PC-3 (cell line): ENCODE measurements at regions not wholly inside any gene's neighbourhood (a gene's known extent, or its start where the extent isn't known, plus 50 kb on each side); places are given as distances from the start of the nearest gene placed in this dataset.

Experiments used
- EZH2phosphoT487 ChIP-seq: fragments of 300-600 bp; sonication (generic); IDR thresholded peaks from 2 replicates; pipeline ENCODE4 v1.6.1; 2018; ENCODE audit warnings: mild to moderate bottlenecking, antibody characterized with exemption, low read length, borderline replicate concordance
- TF ChIP-seq, protein P1 (sequence below): fragments of 300-600 bp; sonication (generic); conservative IDR thresholded peaks from 2 replicates; pipeline ENCODE4 v1.5.1; 2017; ENCODE audit warnings: antibody characterized with exemption, low read depth, mild to moderate bottlenecking, low read length

DNA sequence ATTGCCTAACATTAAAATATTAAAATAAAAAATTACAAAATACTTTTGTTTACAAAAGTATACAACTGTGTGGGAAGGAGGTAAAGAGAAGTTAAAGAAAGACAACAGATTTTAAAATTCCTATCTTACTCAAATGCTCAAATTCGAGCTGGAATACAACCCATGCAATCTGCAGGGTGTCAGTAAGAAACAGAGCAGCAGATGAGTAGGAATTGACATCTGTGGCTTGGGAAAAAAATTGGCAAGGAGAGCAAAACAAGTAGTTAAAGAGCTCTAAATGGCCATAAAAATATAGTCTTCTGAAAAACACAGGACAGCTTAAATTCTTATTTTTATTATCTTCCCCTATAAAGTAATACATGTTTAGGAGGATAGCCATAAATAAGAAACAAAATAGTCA, 1609.0 kb upstream of the AGA start:
- TF ChIP-seq, protein P1, sequence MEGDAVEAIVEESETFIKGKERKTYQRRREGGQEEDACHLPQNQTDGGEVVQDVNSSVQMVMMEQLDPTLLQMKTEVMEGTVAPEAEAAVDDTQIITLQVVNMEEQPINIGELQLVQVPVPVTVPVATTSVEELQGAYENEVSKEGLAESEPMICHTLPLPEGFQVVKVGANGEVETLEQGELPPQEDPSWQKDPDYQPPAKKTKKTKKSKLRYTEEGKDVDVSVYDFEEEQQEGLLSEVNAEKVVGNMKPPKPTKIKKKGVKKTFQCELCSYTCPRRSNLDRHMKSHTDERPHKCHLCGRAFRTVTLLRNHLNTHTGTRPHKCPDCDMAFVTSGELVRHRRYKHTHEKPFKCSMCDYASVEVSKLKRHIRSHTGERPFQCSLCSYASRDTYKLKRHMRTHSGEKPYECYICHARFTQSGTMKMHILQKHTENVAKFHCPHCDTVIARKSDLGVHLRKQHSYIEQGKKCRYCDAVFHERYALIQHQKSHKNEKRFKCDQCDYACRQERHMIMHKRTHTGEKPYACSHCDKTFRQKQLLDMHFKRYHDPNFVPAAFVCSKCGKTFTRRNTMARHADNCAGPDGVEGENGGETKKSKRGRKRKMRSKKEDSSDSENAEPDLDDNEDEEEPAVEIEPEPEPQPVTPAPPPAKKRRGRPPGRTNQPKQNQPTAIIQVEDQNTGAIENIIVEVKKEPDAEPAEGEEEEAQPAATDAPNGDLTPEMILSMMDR: no peak
- TF ChIP-seq EZH2phosphoT487: no peak
